ENCODE measurements at regions not wholly inside any gene's neighbourhood (a gene's known extent, or its start where the extent isn't known, plus 50 kb on each side); places are given as distances from the start of the nearest gene placed in this dataset.

DNA sequence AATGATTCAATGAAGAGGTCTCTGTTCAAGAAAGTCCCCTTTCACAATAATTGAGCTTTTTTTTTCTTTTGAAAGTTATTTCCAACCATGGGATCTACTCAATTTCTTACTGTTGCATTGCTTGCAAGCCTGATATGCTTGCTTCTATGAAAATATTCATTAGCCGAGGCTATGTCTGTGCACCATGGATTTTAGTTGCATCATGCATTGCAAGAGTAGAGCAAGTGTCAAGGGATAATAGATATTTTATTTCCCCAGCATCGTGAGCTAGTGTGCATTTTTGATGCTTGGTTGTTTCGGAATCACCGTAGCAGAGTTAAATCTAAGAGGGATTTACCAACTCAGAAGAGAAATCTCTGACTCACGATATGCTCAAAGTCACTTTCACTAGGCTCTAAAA, 222.0 kb downstream of the SH2D4B start:
- TF ChIP-seq, protein P1, sequence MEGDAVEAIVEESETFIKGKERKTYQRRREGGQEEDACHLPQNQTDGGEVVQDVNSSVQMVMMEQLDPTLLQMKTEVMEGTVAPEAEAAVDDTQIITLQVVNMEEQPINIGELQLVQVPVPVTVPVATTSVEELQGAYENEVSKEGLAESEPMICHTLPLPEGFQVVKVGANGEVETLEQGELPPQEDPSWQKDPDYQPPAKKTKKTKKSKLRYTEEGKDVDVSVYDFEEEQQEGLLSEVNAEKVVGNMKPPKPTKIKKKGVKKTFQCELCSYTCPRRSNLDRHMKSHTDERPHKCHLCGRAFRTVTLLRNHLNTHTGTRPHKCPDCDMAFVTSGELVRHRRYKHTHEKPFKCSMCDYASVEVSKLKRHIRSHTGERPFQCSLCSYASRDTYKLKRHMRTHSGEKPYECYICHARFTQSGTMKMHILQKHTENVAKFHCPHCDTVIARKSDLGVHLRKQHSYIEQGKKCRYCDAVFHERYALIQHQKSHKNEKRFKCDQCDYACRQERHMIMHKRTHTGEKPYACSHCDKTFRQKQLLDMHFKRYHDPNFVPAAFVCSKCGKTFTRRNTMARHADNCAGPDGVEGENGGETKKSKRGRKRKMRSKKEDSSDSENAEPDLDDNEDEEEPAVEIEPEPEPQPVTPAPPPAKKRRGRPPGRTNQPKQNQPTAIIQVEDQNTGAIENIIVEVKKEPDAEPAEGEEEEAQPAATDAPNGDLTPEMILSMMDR (IDR thresholded peaks at IDR 0.05 in 4 of 5, conservative IDR thresholded peaks at IDR 0.05 in 1 of 5), result no peak
- no peak for TF ChIP-seq POLR2A (IDR thresholded peaks at IDR 0.05)
